Sigmoid colon (tissue), 4 donors: ENCODE measurements at regions not wholly inside any gene's neighbourhood (a gene's known extent, or its start where the extent isn't known, plus 50 kb on each side); places are given as distances from the start of the nearest gene placed in this dataset.

ENCODE experiments used
- CTCF ChIP-seq, 4 experiments: fragments of 450-650 bp in 3 of 4; fragments of 200-600 bp in 1 of 4; IDR thresholded peaks; one replicate each; pipeline ENCODE4 v1.5.1; 2016 to 2019; ENCODE audit warnings: antibody characterized with exemption in 4 of 4, mild to moderate bottlenecking in 3 of 4, moderate library complexity in 2 of 4
- EP300 ChIP-seq, 4 donors: sonication (generic); formaldehyde crosslinking; IDR thresholded peaks; one replicate each; pipeline ENCODE4 v1.6.1; 2017; ENCODE audit warnings: antibody characterized with exemption in 4 of 4
- POLR2A ChIP-seq, 2 donors: fragments of 450-650 bp; IDR thresholded peaks; one replicate each; pipeline ENCODE4 v1.6.1; 2016; ENCODE audit warnings: antibody characterized with exemption in 2 of 2, mild to moderate bottlenecking in 2 of 2, moderate library complexity in 2 of 2
- POLR2AphosphoS5 ChIP-seq, 4 donors: sonication (generic); formaldehyde crosslinking; IDR thresholded peaks; one replicate each; pipeline ENCODE4 v1.6.1; 2017; ENCODE audit warnings: antibody characterized with exemption in 4 of 4

DNA sequence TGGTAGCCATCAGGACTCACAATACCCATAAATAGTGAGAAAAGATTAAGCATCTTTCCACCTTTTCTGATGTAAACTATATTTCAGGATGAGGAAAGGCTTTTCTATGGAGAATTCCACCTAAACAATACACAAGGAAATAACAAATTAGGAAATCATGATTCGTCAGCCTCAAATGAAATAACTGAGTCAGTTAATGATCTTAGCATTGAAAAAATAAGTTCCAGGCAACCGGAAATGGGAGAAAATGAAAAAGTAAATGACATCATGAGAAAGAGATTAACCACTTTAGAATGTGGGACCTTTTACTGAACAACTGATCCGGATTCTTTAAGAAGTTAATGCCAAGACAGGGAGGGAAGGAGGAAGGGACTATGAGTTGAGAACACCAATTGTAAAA is 742.3 kb downstream of the TNS3 start:
- TF ChIP-seq CTCF (IDR thresholded peaks at IDR 0.05) (no peak), POLR2AphosphoS5 (IDR thresholded peaks at IDR 0.05) (no peak), POLR2A (IDR thresholded peaks at IDR 0.05) (no peak), EP300 (IDR thresholded peaks at IDR 0.05) (no peak)
